ENCODE measurements at regions not wholly inside any gene's neighbourhood (a gene's known extent, or its start where the extent isn't known, plus 50 kb on each side); places are given as distances from the start of the nearest gene placed in this dataset.

GRCh38 chr22:19615867-19616581 is 91.8 kb upstream of the CLDN5 start:
- intact Hi-C loops (cut with DNase I): no loop called here
- Histone ChIP-seq H3K27ac (no peak overlapping the region), H3K36me3 (no peaks in the 10 kb centered on the region), H3K27me3 (replicated peaks; ENCODE audit: insufficient read depth) (no peaks in the 10 kb centered on the region), H3K9me3 (no peaks in the 10 kb centered on the region), H3K4me1 (replicated peaks) (no peaks in the 10 kb centered on the region), H3K4me3 (no peak overlapping the region)
- WGBS: 87% methylated on average over 9 of the region's 9 CpGs
- TF ChIP-seq POLR2AphosphoS5 (IDR thresholded peaks at IDR 0.05) (no peak), CTCF (IDR thresholded peaks at IDR 0.05) (no peak), POLR2A (IDR thresholded peaks at IDR 0.05) (no peak)
- no peak for DNase-seq (ENCODE audit: low spot score)

DNA sequence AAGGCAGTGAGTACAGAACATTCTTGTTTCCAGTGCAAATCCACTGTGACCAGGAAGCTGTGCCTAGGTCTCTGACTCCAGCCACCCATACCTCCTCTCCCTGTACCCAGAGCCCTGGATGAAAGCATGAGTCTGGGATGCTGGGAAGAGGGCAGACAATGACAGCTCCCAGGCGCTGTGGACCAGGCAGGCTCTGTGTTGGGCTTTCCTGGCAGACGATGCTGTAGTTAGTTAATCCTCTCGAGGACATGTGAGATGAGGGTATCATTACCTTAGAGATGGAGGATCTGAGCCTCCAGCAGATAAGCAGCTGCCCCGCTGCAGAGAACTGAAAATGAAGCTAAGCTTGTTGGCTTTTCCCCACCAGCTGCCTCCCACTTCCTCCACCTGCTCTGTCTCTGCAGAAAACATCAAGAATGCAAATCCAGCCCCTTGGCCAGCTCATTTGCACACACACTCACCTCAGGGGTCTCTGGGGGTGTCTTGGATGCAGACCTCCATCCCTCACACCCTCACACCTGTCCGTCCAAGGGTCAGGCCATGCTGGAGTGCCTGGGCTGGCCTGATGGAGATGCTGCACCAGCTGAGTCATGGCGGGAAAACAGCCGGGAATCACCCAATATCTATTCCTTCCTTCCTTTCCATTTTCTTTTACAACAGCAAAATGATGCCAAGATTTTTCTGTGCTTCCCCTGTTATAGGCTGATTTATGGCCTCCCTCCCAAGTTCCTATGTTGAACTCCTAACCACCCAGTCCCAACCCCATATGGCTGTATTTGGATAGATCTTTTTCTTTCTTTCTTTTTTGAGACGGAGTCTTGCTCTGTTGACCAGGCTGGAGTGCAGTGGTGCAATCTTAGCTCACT is 94.9 kb upstream of the SEPTIN5 start:
- Histone ChIP-seq H3K36me3 (no peaks in the 10 kb centered on the region), H3K4me1 (replicated peaks) (no peaks in the 10 kb centered on the region), H3K27me3 (replicated peaks; ENCODE audit: insufficient read depth) (no peaks in the 10 kb centered on the region), H3K9me3 (no peaks in the 10 kb centered on the region), H3K27ac (no peak overlapping the region), H3K4me3 (no peak overlapping the region)
- 72% methylated on average over 8 of the region's 8 CpGs for WGBS
- TF ChIP-seq CTCF (IDR thresholded peaks at IDR 0.05): no peak
- TF ChIP-seq POLR2AphosphoS5 (IDR thresholded peaks at IDR 0.05): no peak
- TF ChIP-seq POLR2A (IDR thresholded peaks at IDR 0.05): no peak
- intact Hi-C loops (cut with DNase I): loop anchor here (10.0 kb wide), 1 partner anchor 125 kb away; no protein-coding TSS in a partner anchor
- DNase-seq (ENCODE audit: low spot score): no peak

GRCh38 chr22:19620742-19621371 is 93.4 kb upstream of the SEPTIN5 start:
- no peak for DNase-seq (ENCODE audit: low spot score)

DNA sequence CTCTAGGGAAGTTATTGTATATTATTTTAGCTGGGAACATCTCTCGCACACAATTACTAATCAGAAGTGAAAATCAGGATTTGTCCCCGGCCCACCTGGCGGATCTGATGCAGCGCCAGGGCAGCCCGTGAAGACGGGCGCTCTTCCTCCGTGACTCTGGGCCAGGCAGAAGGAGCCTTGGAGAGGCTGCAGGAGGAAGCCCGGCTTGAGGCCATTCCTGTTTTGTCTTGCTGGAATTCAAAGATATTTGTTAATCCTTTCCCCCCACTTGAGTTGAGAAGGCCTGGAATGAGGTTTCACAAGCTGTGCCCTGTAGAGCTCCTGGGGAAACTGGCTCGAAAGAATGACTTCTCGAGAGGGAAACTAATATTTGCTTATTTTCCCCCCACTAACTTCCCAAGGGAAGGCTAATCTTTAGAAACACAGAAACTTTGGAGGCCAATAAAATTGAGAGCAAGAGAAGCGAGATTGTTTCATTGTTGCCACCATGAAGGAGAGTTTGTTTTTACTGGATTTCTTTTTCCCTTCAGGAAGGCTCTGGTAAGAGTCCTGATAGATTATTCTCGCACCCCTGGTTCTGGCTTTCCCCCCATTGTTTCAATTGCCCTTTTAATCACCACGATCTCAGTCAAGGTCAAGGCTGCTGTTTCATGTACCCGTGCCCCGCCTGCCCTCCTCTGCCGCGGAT is 92.8 kb upstream of the SEPTIN5 start:
- no peaks in the 10 kb centered on the region for H3K27me3 ChIP-seq (replicated peaks; ENCODE audit: insufficient read depth)
- no peaks in the 10 kb centered on the region for H3K36me3 ChIP-seq
- WGBS: 46% methylated on average over 18 of the region's 18 CpGs
- no peak overlapping the region for H3K4me3 ChIP-seq
- H3K9me3 ChIP-seq: no peaks in the 10 kb centered on the region
- TF ChIP-seq CTCF (IDR thresholded peaks at IDR 0.05) (no peak), POLR2AphosphoS5 (IDR thresholded peaks at IDR 0.05) (no peak), POLR2A (IDR thresholded peaks at IDR 0.05) (no peak)
- H3K27ac ChIP-seq: peak overlapping the region in 1 of 2 donors; percentile 18
- intact Hi-C loops (cut with DNase I): loop anchor here (10.0 kb wide), 1 partner anchor 127 kb away; no protein-coding TSS in a partner anchor
- no peaks in the 10 kb centered on the region for H3K4me1 ChIP-seq (replicated peaks)
- no peak for DNase-seq (ENCODE audit: low spot score)

More at GRCh38 chr22:19620742-19621371, 93.4 kb upstream of the SEPTIN5 start:
- Histone ChIP-seq H3K4me3 (no peak overlapping the region), H3K4me1 (replicated peaks) (no peaks in the 10 kb centered on the region), H3K27me3 (replicated peaks; ENCODE audit: insufficient read depth) (no peaks in the 10 kb centered on the region), H3K9me3 (no peaks in the 10 kb centered on the region), H3K27ac (no peak overlapping the region), H3K36me3 (no peaks in the 10 kb centered on the region)
- intact Hi-C loops (cut with DNase I): loop anchor here (10.0 kb wide), 1 partner anchor 126 kb away; no protein-coding TSS in a partner anchor
- 49% methylated on average over 21 of the region's 21 CpGs for WGBS
- TF ChIP-seq CTCF (IDR thresholded peaks at IDR 0.05) (no peak), POLR2A (IDR thresholded peaks at IDR 0.05) (no peak), POLR2AphosphoS5 (IDR thresholded peaks at IDR 0.05) (no peak)
